Body of pancreas (tissue), 4 donors: ENCODE measurements at regions not wholly inside any gene's neighbourhood (a gene's known extent, or its start where the extent isn't known, plus 50 kb on each side); places are given as distances from the start of the nearest gene placed in this dataset.

ENCODE experiments used
- POLR2A ChIP-seq, 3 donors: fragments of 450-650 bp; IDR thresholded peaks; one replicate each; pipeline ENCODE4 v1.6.1; 2016; ENCODE audit warnings: antibody characterized with exemption in 3 of 3, mild to moderate bottlenecking in 2 of 3
- TF ChIP-seq, protein P1 (sequence below), 7 experiments: fragments of 450-650 bp in 4 of 7; fragments of 200-600 bp in 3 of 7; sonication (generic) in 3 of 7; IDR thresholded peaks; one replicate each; pipeline ENCODE4 v1.5.1; 2016 to 2019; ENCODE audit warnings: antibody characterized with exemption in 7 of 7

DNA sequence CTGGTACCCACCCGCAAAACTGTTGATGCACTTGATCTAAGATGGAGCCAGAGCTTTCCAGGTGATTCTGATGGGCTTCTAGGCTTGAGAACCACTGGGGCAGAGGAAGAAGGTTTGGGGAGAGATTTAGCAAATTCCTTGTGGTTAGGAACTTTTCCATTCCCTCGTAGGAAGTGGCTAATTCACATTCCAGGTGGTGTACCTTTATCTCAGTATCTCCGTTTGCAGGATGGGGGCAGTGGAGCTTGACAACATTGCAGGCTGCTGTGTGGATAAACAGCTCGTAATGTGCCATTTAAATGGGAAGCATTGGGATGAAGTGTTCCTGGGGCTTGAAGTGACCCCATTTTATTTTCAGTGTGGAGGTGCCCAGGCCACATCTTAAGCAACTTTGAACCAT, 172.9 kb upstream of the IL12B start:
- TF ChIP-seq, protein P1, sequence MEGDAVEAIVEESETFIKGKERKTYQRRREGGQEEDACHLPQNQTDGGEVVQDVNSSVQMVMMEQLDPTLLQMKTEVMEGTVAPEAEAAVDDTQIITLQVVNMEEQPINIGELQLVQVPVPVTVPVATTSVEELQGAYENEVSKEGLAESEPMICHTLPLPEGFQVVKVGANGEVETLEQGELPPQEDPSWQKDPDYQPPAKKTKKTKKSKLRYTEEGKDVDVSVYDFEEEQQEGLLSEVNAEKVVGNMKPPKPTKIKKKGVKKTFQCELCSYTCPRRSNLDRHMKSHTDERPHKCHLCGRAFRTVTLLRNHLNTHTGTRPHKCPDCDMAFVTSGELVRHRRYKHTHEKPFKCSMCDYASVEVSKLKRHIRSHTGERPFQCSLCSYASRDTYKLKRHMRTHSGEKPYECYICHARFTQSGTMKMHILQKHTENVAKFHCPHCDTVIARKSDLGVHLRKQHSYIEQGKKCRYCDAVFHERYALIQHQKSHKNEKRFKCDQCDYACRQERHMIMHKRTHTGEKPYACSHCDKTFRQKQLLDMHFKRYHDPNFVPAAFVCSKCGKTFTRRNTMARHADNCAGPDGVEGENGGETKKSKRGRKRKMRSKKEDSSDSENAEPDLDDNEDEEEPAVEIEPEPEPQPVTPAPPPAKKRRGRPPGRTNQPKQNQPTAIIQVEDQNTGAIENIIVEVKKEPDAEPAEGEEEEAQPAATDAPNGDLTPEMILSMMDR (IDR thresholded peaks at IDR 0.05) = no peak
- TF ChIP-seq POLR2A (IDR thresholded peaks at IDR 0.05) = no peak
